HuH-7.5 (cell line): ENCODE measurements at regions not wholly inside any gene's neighbourhood (a gene's known extent, or its start where the extent isn't known, plus 50 kb on each side); places are given as distances from the start of the nearest gene placed in this dataset.

Experiments
- DNase-seq: peaks from one replicate; pipeline ENCODE4 v3.0.0; 2011; ENCODE audit warnings: low spot score

GRCh38 chr7:115471891-115472290 is 550.0 kb downstream of the MDFIC start:
- DNase-seq: no peak

DNA sequence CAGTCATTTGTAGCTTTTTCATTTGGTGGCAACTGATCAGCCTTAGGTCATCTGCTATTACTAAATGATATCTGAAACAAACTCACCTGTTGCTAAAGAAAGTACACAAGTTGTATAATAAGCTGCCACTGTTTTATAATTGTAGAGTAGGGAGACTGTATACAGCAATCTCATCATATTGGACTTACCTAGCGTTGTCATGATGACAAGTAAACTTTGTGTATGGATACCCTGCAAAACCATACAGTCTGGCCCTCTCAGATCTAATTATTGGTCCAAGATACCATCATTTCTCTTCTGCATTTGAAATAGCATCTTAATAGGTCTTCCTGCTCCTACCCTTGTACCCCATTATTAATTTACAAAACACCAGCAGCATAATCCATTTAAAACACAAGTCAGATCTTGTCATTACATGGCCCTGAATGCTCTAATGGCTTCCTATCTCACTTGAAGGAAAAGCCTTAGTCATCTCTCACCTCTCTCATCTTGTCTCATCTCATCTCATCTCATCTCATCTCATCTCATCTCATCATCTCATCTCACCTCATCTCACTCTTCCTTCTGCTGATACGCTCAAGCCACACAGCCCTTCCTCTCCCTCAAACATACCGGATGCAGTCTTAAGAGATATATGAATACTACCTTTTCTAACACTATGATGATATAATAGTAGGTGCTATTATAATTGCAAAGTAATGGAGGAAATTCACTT is 540.6 kb downstream of the MDFIC start:
- no peak for DNase-seq

DNA sequence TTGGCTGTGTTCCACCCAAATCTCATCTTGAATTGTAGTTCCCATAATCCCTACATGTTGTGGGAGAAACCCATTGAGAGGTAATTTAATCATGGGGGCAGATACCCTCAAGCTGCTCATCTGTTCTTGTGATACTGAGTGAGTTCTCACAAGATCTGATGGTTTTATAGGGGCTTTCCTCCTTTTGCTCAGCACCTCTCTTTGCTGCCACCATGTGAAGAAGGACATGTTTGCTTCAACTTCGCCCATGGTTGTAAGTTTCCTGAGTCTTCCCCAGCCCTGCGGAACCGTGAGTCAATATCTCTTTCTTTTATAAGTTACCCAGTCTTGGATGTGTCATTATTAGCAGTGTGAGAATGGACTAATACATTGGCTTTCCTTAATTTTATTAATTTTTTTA is 527.8 kb downstream of the MDFIC start:
- no peak for DNase-seq

GRCh38 chr7:115447495-115447894 is 525.6 kb downstream of the MDFIC start:
- DNase-seq: no peak

DNA sequence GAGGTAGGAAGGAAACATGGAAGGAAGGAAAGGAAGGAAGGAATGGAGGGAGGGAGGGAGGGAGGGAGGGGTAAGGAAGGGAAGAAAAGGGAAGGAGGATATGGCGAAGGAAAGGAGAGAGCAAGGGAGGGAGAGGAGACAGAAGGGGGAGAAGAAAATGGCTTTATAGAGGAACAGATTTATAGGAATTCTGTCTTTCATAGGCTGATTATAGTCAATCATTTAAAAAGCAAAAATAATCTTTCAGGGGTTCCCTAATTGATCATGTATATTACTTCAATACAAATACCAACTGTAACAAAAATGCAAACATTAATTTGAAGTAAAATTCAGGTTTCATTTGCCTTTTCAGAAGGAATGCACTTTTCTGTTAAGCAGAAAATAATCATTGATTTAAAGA is 519.1 kb downstream of the MDFIC start:
- DNase-seq: no peak

DNA sequence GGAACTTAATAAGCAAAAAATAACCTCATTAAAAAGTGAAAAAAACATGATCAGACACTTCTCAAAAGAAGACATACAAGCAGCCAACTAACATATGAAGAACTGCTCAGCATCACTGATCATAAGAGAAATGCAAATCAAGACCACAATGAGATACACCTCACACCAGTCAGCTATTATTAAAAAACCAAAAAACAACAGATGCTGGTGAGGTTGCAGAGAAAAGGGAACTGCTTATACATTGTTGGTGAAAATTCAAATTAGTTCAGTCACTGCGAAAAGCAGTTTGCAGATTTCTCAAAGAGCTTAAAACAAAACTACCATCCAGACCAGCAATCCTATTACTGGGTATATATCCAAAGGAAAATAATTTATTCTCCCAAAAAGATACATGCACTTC is 513.3 kb downstream of the MDFIC start:
- DNase-seq: no peak

GRCh38 chr7:115429918-115430317 is 508.0 kb downstream of the MDFIC start:
- DNase-seq: no peak

DNA sequence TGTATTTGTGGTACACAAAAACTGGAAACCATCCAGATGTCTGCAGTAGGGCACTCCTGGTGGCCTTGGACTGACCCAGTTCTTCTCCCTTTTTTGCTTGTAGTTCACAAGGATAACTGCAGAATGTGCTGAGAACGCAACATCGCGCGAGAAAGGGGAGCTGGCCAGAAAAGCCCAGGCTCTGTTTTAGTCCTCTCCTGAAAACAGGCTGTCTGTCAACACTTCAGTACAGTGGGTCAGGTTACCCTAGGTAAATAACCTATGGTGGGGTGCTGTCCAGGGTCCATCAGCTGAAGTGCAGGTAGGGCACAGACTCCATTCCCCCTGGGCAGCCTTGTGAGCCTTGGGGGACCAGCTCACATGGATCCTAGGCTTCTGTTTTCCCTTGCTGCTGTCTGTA is 495.8 kb downstream of the MDFIC start:
- no peak for DNase-seq

DNA sequence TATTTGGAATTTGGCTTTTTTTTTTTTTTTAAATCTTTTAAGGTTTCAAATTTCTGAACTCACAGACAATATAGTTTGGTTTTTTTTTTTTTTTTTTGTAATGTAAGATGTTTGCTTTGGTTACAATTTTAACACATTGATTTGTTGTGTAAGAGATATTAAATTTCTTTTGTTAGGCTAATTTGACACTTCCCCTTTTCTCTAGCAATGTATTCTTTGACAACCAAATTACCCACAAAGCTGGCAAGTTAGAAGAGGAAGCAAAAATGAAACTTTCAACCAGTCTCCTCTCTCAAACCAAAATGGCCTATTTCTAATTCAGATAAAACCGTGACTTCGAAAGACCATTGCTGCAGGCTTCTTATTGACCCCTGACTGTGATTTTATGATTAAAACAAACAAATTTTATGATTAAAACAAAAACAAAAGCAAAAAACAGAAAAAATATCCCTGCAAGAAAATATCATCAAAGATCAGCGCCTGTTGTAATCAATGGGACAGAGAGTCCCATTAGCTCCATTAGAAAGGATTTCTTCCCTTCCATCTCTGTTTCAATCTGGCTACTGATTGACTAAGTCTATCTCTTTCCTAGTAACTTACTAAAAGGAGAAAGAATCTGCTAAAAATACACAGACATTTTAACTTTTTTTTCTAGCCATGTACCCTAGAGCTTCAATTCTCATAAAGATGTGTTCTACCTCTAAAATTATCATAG is 489.2 kb downstream of the MDFIC start:
- no peak for DNase-seq

DNA sequence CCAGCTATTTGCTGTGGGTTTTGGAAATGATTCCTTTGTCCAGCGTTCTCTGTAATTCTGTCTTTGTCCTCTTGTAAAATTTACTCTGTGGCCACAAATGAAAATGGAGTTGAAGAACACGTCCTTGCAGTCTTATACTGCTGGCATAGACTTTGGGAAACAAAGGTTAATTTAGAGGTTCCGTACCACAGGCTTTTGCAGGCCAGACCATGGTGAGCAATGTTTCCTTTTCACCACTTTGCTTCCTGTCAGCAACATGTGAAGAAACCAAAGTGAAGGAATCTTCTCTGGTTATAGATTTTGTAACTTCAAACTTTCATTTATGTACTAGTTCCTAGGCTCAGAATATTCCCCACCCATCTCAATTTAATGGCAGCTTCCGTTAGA is 488.5 kb downstream of the MDFIC start:
- no peak for DNase-seq

DNA sequence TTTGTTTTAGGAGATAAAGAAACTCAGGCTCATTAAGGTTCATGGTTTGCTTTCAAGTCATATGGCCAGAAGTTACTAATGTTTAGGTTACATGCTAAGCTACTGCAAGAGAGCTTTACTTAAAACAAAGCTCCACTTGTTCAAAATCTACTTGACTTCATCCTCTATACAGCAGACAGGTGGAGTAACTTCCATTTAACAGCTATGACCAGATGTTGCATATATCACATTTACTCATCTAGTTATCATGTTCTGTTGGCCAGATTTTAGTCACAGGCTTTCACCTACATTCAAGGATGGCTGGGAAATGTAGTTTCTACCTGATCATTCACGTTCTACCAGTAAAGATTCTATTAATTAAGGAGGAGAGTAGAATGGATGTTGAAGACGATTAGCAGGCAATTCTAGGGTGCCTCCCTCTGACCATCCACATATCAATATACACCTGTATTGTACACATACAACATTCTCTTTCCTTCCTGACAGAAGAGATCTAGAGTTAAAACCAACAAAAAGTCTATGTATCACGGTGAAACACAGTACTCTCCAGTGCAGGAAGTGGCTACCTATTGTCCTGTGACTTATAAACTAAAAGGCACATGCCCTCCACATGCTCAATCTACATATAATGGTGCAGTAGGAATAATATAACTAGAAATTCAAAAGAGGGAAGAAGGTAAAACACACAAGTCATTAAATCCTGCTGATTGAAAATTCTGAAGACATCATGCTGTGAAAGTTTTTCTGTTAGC is 488.0 kb downstream of the MDFIC start:
- DNase-seq: no peak

DNA sequence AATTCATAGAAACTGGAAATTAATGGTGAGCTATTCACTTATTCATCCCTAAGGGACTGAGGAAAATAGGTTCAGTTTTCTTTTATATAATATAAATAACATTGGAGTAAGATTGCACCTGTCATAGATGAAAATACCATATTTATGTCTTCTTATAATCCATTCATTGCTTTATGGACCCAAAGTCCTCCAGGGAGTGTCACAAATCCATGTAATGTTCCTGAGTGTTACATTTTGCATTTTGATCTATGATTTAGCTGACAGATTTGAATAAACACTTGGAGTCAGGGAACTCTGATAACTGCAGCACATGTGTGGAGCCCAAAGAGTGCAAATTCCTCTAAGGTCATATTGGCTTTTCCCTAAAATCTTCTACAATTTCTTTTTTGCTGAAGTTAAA is 484.3 kb downstream of the MDFIC start:
- DNase-seq: no peak

GRCh38 chr7:115387137-115387536 is 465.2 kb downstream of the MDFIC start:
- no peak for DNase-seq

GRCh38 chr7:115379321-115379720 is 457.4 kb downstream of the MDFIC start:
- no peak for DNase-seq

DNA sequence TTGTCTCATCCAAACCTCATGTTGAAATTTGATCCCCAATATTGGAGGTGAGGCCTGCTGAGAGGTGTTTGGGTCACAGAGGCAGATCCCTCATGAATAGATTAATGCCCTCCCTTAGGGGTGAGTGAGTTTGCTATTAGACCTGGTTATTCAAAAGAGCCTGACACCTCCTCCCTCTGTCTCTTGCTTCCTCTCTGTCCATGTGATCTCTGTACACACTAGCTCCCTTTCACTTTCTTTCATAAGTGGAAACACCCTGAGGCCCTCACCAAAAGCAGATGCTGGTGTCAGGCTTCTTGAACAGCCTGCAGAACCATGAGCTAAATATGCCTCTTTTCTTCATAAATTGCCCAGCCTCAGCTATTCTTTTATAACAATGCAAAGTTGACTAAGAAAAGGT is 447.1 kb downstream of the MDFIC start:
- no peak for DNase-seq

DNA sequence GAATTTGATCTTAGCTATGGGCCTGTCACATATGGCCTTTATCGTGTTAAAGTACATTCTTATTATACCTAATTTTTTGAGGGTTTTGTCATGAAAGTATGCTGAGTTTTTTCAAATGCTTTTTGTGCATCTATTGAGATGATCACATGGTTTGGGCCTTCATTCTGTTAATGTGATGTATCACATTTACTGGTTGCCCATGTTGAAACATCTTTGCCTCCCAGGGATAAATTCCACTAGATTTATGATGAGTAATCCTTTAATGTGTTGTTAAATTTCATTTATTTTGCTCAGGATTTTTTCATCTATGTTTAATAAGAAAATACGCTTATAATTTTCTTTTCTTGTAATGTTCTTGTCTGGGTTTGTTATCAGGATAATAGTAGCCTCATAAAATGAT is 442.0 kb downstream of the MDFIC start:
- no peak for DNase-seq

DNA sequence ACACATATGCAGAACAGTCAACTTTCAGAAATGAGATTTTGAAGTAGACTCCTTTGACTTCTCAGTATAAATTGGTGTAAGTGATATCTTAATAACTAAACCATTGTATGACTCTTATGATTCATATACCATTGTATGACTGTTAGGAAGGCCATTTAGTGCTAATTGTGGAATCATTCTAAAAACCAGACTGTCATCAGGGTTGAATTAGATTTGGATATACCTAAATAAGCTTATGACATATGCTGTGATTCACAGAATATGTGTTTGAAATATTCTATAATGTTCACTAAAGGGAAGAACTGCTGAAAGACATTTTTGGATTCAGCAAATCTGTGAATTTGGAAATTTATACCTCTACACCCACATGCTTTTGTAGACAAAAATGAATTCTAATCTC is 438.1 kb downstream of the MDFIC start:
- DNase-seq: no peak

DNA sequence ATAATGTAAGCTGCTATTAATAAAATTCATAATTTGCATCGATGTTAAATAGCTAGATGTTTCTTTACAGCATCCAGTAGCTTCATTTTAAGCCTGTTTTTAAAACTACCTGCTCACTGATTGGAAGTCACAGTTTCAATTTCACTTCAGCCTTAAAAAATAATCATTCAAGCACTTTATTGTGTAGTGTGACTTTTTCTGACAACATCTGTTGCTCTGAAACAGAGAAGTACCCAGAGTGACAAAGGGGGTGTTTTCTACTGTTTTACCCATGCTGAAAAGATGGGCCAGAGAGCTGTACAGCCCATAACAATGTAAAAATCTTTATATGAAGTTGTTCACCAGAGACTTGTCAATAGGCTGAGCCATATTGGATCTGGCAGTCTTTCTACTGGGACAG is 437.2 kb downstream of the MDFIC start:
- no peak for DNase-seq

- DNase-seq: no peak
These were observed 435.8 kb downstream of the MDFIC start for GRCh38 chr7:115357703-115357999.

GRCh38 chr7:115356999-115357702 is 435.3 kb downstream of the MDFIC start:
- DNase-seq: no peak

DNA sequence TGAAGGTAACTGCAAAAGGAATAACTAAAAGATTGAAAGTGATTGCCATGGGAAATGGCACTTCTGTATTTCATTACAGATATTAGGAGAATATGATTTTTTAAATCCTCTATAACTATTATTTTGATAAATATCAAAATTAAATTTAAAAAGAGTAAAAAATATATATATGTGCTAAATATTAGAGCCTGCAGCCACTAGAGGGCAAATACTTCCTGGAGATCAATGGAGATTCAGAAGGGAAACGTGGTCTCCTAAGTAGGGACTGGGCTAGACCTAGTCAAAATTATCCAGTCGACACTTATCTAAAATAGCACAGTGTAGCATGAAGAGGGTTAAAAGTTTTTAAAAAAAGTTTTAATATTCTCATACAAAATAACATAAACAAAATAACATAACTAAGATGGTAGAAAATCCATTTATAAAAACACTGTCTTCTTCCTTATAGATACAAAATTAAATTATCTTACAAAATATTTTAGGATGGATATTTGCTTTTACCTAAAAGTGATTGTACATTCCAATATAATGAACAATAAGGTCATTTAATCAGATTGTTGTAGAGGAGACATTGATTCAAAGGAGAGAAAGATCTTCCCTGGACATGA is 434.3 kb downstream of the MDFIC start:
- DNase-seq: no peak

DNA sequence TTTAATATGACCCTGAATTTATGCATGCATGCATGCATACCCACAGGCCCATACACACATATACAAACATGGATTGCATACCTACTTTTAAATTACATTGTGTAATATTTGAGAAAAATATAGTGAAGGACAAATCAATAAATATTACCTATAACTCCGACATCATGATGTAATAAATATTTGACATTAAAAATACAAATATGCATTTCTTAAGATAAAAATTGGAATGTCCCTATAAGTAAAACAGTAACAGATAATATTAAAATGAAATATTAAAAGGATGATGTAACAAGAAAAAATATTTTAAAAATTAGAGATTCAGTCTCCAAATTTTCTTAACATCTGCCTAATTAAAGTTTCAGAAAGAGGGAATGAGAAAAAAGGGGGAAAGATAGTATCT is 433.0 kb downstream of the MDFIC start:
- DNase-seq: no peak
